Muscle layer of duodenum (tissue), 2 donors: ENCODE measurements at regions not wholly inside any gene's neighbourhood (a gene's known extent, or its start where the extent isn't known, plus 50 kb on each side); places are given as distances from the start of the nearest gene placed in this dataset.

Experiments used
- H3K27ac ChIP-seq: one replicate; pipeline ENCODE4 v1.7.0; 2013; ENCODE audit warnings: mild to moderate bottlenecking, low read length
- H3K27me3 ChIP-seq: one replicate; pipeline ENCODE4 v1.7.0; 2013; ENCODE audit warnings: low read depth, mild to moderate bottlenecking, control low read depth, low read length
- H3K36me3 ChIP-seq, 2 donors: one replicate each; pipeline ENCODE4 v1.7.0; 2013; ENCODE audit warnings: low read length in 2 of 2, control low read depth in 1 of 2, mild to moderate bottlenecking in 1 of 2; ENCODE audit not compliant: insufficient read depth in 2 of 2, control insufficient read depth in 1 of 2
- H3K4me1 ChIP-seq, 2 donors: one replicate each; pipeline ENCODE4 v1.7.0; 2013; ENCODE audit warnings: low read length in 2 of 2, mild to moderate bottlenecking in 2 of 2, control low read depth in 1 of 2, moderate library complexity in 1 of 2; ENCODE audit not compliant: insufficient read depth in 2 of 2, control insufficient read depth in 1 of 2
- H3K4me3 ChIP-seq, 2 donors: one replicate each; pipeline ENCODE4 v1.7.0; 2013; ENCODE audit warnings: low read length in 2 of 2, low read depth in 1 of 2, mild to moderate bottlenecking in 1 of 2
- H3K9me3 ChIP-seq, 2 donors: one replicate each; pipeline ENCODE4 v1.7.0; 2013; ENCODE audit warnings: low read length in 2 of 2, control low read depth in 1 of 2, mild to moderate bottlenecking in 1 of 2; ENCODE audit not compliant: control insufficient read depth in 1 of 2
- donor health status: healthy.

DNA sequence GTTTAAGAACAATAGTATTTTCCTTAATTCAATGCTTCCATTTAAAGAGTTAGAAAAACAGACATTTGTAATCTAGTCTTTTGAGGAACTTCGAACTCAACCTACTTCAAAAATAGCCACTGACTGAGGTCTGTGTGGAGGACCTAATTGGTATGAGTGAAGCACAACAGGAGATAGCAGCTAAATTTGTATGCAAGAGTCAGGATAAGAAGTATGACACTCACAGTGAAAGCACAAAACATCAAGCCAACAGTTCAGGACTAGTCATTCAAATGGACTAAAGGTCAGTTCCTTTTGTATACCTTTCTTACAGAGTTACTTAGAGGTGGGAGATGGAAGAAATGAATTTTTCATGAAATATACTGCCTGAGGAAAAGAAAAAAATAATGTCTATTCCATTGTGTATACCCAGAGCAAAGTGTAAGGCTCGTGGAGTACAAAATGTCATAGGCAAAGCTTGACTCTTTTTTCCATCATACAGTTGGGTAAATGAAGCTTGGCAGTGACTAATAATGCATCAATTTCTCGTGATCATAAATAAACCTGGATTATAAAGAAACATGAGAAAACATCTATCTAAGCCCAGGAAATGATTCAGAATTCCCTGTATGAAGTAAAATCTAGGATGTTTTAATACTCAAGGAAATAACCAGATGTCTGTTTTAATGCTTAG is 1005.2 kb upstream of the CADM2 start:
- no peak overlapping the region for H3K4me3 ChIP-seq
- H3K27me3 ChIP-seq, result no peaks in the 10 kb centered on the region
- H3K27ac ChIP-seq, result no peak overlapping the region
- H3K4me1 ChIP-seq, result no peaks in the 10 kb centered on the region
- H3K36me3 ChIP-seq, result no peaks in the 10 kb centered on the region
- no peaks in the 10 kb centered on the region for H3K9me3 ChIP-seq

DNA sequence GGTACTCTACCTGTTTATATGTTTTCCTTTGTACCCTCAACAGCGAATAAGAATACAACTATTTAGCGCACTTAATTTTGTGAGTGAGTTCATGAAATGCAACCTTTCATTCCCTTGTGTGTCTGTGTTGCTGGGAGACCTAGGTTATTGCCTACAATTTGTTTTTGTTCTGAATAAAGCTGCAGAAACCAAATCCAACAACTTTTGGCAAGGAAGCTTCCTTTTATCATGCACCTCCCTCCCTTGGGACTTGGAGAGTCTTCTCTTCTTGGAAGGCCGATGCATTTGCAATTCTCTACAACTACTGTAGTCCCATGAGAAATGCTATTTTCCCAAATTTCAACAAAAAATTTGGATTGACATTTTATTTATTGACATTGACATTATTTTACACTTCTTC is 1002.4 kb upstream of the CADM2 start:
- Histone ChIP-seq H3K36me3 (no peaks in the 10 kb centered on the region), H3K27ac (no peak overlapping the region), H3K27me3 (no peaks in the 10 kb centered on the region), H3K4me1 (no peaks in the 10 kb centered on the region), H3K9me3 (no peaks in the 10 kb centered on the region), H3K4me3 (no peak overlapping the region)

DNA sequence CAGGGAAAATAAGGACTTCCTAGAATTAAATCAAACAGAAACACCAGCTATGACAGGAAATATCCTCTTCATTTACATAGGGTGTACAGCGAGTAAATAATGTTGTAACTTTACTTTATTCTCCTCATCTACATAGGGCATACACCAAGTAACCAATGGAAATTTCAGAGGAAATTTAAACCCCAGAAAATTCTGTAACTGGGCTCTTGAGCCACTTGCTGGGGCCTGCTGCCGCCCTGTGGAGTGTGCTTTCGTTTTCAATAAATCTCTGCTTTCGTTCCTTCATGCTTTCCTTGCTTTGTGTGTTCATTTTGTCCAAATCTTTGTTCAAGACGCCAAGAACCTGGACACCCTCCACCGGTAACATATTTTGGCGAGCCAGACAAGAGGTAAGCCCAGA is 990.4 kb upstream of the CADM2 start:
- Histone ChIP-seq H3K9me3 (peaks cover 0 to 2% of the 10 kb centered on the region in 2 donors), H3K36me3 (no peaks in the 10 kb centered on the region), H3K4me3 (no peak overlapping the region), H3K4me1 (no peaks in the 10 kb centered on the region), H3K27ac (no peak overlapping the region), H3K27me3 (no peaks in the 10 kb centered on the region)

GRCh38 chr3:83971666-83972065 is 987.1 kb upstream of the CADM2 start:
- H3K27me3 ChIP-seq, result no peaks in the 10 kb centered on the region
- no peaks in the 10 kb centered on the region for H3K4me1 ChIP-seq
- H3K4me3 ChIP-seq, result no peak overlapping the region
- H3K9me3 ChIP-seq, result peaks cover 0 to 2% of the 10 kb centered on the region in 2 donors
- no peaks in the 10 kb centered on the region for H3K36me3 ChIP-seq
- H3K27ac ChIP-seq, result no peak overlapping the region

DNA sequence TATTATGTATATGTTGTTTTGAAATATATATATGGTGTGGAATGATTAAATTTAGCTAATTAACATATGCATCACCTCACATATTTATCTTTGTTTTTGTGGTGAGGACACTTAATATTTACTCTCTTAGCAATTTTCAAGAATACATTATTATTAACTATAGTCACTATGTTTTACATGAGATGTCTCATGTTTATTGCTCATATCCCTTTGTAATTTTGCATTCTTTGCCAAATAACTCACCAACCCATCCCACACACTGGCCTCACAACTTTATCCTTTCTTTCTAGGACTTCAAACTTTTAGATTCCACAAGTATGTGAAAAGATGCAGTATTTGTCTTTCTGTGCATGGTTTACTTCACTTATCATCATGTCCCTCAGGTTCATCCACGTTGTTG is 950.2 kb upstream of the CADM2 start:
- no peaks in the 10 kb centered on the region for H3K4me1 ChIP-seq
- no peak overlapping the region for H3K4me3 ChIP-seq
- H3K36me3 ChIP-seq, result no peaks in the 10 kb centered on the region
- H3K27me3 ChIP-seq, result no peaks in the 10 kb centered on the region
- H3K27ac ChIP-seq, result no peak overlapping the region
- H3K9me3 ChIP-seq, result no peaks in the 10 kb centered on the region

- Histone ChIP-seq H3K4me1 (no peaks in the 10 kb centered on the region), H3K27me3 (no peaks in the 10 kb centered on the region), H3K9me3 (peaks cover 0 to 4% of the 10 kb centered on the region in 2 donors), H3K36me3 (no peaks in the 10 kb centered on the region), H3K4me3 (no peak overlapping the region), H3K27ac (no peak overlapping the region)
Observed at GRCh38 chr3:84023842-84024241, 934.9 kb upstream of the CADM2 start.

- H3K4me1 ChIP-seq, result no peaks in the 10 kb centered on the region
Observed at GRCh38 chr3:84039099-84039498, 919.7 kb upstream of the CADM2 start.

GRCh38 chr3:84042399-84043106 is 916.2 kb upstream of the CADM2 start:
- Histone ChIP-seq H3K9me3 (no peaks in the 10 kb centered on the region), H3K27me3 (no peaks in the 10 kb centered on the region), H3K4me3 (no peak overlapping the region), H3K27ac (no peak overlapping the region), H3K36me3 (no peaks in the 10 kb centered on the region), H3K4me1 (no peaks in the 10 kb centered on the region)

More at GRCh38 chr3:84039099-84039498, 919.7 kb upstream of the CADM2 start:
- peaks cover 0 to 11% of the 10 kb centered on the region in 2 donors for H3K9me3 ChIP-seq
- H3K27me3 ChIP-seq, result no peaks in the 10 kb centered on the region
- H3K36me3 ChIP-seq, result no peaks in the 10 kb centered on the region
- H3K27ac ChIP-seq, result no peak overlapping the region
- no peak overlapping the region for H3K4me3 ChIP-seq

DNA sequence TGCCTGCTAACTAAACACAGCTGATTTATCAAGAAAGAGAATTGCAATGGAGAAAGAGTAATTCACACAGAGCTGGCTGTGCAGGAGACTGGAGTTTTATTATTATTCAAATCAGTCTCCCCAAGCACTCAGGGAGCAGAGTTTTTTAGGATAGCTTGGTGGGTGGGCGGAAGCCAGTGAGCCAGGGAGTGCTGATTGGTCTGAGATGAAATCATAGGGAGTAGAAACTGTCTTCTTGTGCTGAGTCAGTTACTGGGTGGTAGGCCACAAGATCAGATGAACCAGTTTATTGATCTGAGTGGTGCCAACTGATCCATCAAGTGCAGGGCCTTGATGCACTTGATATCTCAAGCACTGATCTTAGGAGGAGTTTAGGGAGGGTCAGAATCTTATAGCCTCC is 891.9 kb upstream of the CADM2 start:
- Histone ChIP-seq H3K27ac (no peak overlapping the region), H3K27me3 (no peaks in the 10 kb centered on the region)

GRCh38 chr3:84073664-84074063 is 885.1 kb upstream of the CADM2 start:
- Histone ChIP-seq H3K4me3 (no peak overlapping the region), H3K4me1 (no peaks in the 10 kb centered on the region), H3K27ac (no peak overlapping the region), H3K36me3 (no peaks in the 10 kb centered on the region), H3K9me3 (no peaks in the 10 kb centered on the region), H3K27me3 (no peaks in the 10 kb centered on the region)

More for the DNA sequence above, 891.9 kb upstream of the CADM2 start:
- H3K9me3 ChIP-seq, result no peaks in the 10 kb centered on the region
- H3K4me1 ChIP-seq, result no peaks in the 10 kb centered on the region
- H3K36me3 ChIP-seq, result no peaks in the 10 kb centered on the region
- no peak overlapping the region for H3K4me3 ChIP-seq

- H3K27ac ChIP-seq, result no peak overlapping the region
Observed at GRCh38 chr3:84074767-84075166, 884.0 kb upstream of the CADM2 start.

DNA sequence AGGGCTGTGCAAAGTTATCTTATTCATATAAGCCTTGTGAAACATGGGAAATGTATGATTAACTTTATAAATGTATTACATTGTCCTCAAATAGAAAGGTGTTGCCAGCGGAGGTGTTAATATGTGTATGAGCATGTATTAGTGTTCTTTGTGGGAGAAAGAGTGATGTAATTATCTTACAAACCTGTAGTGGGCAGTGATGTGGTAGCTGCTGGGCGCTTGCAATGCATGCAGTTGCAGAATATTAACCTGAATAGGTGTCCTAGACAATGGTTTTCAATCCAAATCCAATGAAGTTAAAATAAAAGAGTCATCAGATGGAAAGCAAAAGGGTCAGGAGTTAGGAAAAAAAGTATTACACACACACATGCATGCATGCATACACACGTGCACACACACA is 881.3 kb upstream of the CADM2 start:
- no peaks in the 10 kb centered on the region for H3K9me3 ChIP-seq
- H3K27ac ChIP-seq, result no peak overlapping the region
- H3K4me1 ChIP-seq, result no peaks in the 10 kb centered on the region
- H3K4me3 ChIP-seq, result no peak overlapping the region
- H3K27me3 ChIP-seq, result no peaks in the 10 kb centered on the region
- no peaks in the 10 kb centered on the region for H3K36me3 ChIP-seq

More at GRCh38 chr3:84074767-84075166, 884.0 kb upstream of the CADM2 start:
- no peak overlapping the region for H3K4me3 ChIP-seq
- H3K27me3 ChIP-seq, result no peaks in the 10 kb centered on the region
- no peaks in the 10 kb centered on the region for H3K9me3 ChIP-seq
- no peaks in the 10 kb centered on the region for H3K4me1 ChIP-seq
- H3K36me3 ChIP-seq, result no peaks in the 10 kb centered on the region
